IMR-90 (cell line): ENCODE measurements at regions not wholly inside any gene's neighbourhood (a gene's known extent, or its start where the extent isn't known, plus 50 kb on each side); places are given as distances from the start of the nearest gene placed in this dataset.

Experiments used
- ATAC-seq: fragments of 200-7000 bp; cut with Tn5 transposase; 2 replicates; pipeline ENCODE4 v1.9.1; 2020; ENCODE audit warnings: low read depth, mild to moderate bottlenecking, moderate library complexity
- BruUV-seq: library from RNA; stranded (reverse); fragments of 400-500 nt; replicated peaks from 2 replicates; lab custom pipeline; 2021; lab: Mats Ljungman, UMichigan
- CTCF ChIA-PET: fragments of 300-600 bp; formaldehyde crosslinking; extraction: SDS; loops from one replicate; lab custom pipeline; 2021; ENCODE audit warnings: antibody characterized with exemption; lab: Yijun Ruan, JAX
- POLR2A ChIA-PET: fragments of 300-600 bp; sonication (Branson Sonifier 250); formaldehyde crosslinking; loops from one replicate; lab custom pipeline; 2022; ENCODE audit warnings: antibody characterized with exemption; ENCODE audit not compliant: unreplicated experiment; lab: Charles Lee
- DNase-seq: peaks from one replicate; pipeline ENCODE4 v3.0.0; 2013
- H2AFZ ChIP-seq: replicated peaks from 2 replicates; pipeline ENCODE3; 2013; ENCODE audit warnings: low read length, mild to moderate bottlenecking; ENCODE audit not compliant: poor library complexity
- H2AK5ac ChIP-seq: 2 replicates; pipeline ENCODE4 v1.6.1; 2013; ENCODE audit warnings: low read depth, low read length, inconsistent platforms
- H2AK9ac ChIP-seq: replicated peaks from 2 replicates; pipeline ENCODE3; 2013; ENCODE audit warnings: mild to moderate bottlenecking, low read depth, low read length, moderate library complexity; ENCODE audit not compliant: poor library complexity
- H2BK120ac ChIP-seq: 2 replicates; pipeline ENCODE4 v1.6.1; 2013; ENCODE audit warnings: low read depth, low read length, inconsistent platforms
- H2BK15ac ChIP-seq: 3 replicates; pipeline ENCODE4 v1.6.1; 2013; ENCODE audit warnings: low read depth, low read length, inconsistent platforms
- H2BK20ac ChIP-seq: 2 replicates; pipeline ENCODE4 v1.6.1; 2013; ENCODE audit warnings: low read depth, mild to moderate bottlenecking, inconsistent platforms, low read length, moderate library complexity
- H2BK5ac ChIP-seq: 2 replicates; pipeline ENCODE4 v1.6.1; 2013; ENCODE audit warnings: mild to moderate bottlenecking, low read depth, low read length, inconsistent platforms; ENCODE audit not compliant: poor library complexity, severe bottlenecking
- H3K14ac ChIP-seq: replicated peaks from 2 replicates; pipeline ENCODE4 v1.6.1; 2013; ENCODE audit warnings: low read depth, low read length, inconsistent platforms
- H3K18ac ChIP-seq: 2 replicates; pipeline ENCODE4 v1.6.1; 2013; ENCODE audit warnings: low read depth, low read length, control low read depth
- H3K23ac ChIP-seq: 2 replicates; pipeline ENCODE4 v1.6.1; 2013; ENCODE audit warnings: low read depth, low read length, inconsistent platforms
- H3K27ac ChIP-seq: 2 replicates; pipeline ENCODE4 v1.5.1; 2013; ENCODE audit warnings: mild to moderate bottlenecking, control low read depth, low read length; ENCODE audit not compliant: insufficient read depth
- H3K27me3 ChIP-seq: 2 replicates; pipeline ENCODE4 v1.6.1; 2013; ENCODE audit warnings: low read length; ENCODE audit not compliant: control insufficient read depth, insufficient read depth
- H3K36me3 ChIP-seq: 2 replicates; pipeline ENCODE4 v1.6.1; 2013; ENCODE audit warnings: low read length, mixed read lengths; ENCODE audit not compliant: control insufficient read depth, insufficient read depth
- H3K4ac ChIP-seq: 2 replicates; pipeline ENCODE4 v1.6.1; 2013; ENCODE audit warnings: low read depth, low read length, inconsistent platforms
- H3K4me1 ChIP-seq: 2 replicates; pipeline ENCODE4 v1.6.1; 2013; ENCODE audit warnings: low read length, mixed read lengths; ENCODE audit not compliant: control insufficient read depth, insufficient read depth
- H3K4me2 ChIP-seq: 2 replicates; pipeline ENCODE4 v1.6.1; 2013; ENCODE audit warnings: low read depth, mild to moderate bottlenecking, control low read depth, low read length, moderate library complexity
- H3K4me3 ChIP-seq: 2 replicates; pipeline ENCODE4 v1.5.1; 2013; ENCODE audit warnings: low read depth, mild to moderate bottlenecking, control low read depth, low read length, moderate library complexity; ENCODE audit not compliant: insufficient read depth
- H3K56ac ChIP-seq: 2 replicates; pipeline ENCODE4 v1.6.1; 2013; ENCODE audit warnings: low read length, inconsistent platforms; ENCODE audit not compliant: insufficient read depth; ENCODE audit errors: extremely low read depth
- H3K79me1 ChIP-seq, 2 experiments: 2 replicates each; pipeline ENCODE4 v1.6.1; 2013; ENCODE audit warnings: low read length in 2 of 2, inconsistent platforms in 1 of 2, low read depth in 1 of 2
- H3K9ac ChIP-seq: 2 replicates; pipeline ENCODE4 v1.6.1; 2013; ENCODE audit warnings: low read depth, low read length, control low read depth
- H3K9me1 ChIP-seq: 2 replicates; pipeline ENCODE4 v1.6.1; 2013; ENCODE audit warnings: low read length, inconsistent platforms; ENCODE audit not compliant: insufficient read depth
- H3K9me3 ChIP-seq: 2 replicates; pipeline ENCODE4 v1.6.1; 2013; ENCODE audit warnings: low read length; ENCODE audit not compliant: control insufficient read depth, insufficient read depth
- H4K20me1 ChIP-seq: 2 replicates; pipeline ENCODE4 v1.6.1; 2013; ENCODE audit warnings: low read length, inconsistent platforms; ENCODE audit not compliant: insufficient read depth
- H4K5ac ChIP-seq: 2 replicates; pipeline ENCODE4 v1.6.1; 2013; ENCODE audit warnings: mild to moderate bottlenecking, low read depth, low read length, control low read depth
- H4K8ac ChIP-seq, 2 experiments: 2 replicates each; pipeline ENCODE4 v1.6.1; 2013; ENCODE audit warnings: low read depth in 2 of 2, low read length in 2 of 2, control low read depth in 1 of 2, inconsistent platforms in 1 of 2
- H4K91ac ChIP-seq: 2 replicates; pipeline ENCODE4 v1.6.1; 2013; ENCODE audit warnings: low read depth, low read length, inconsistent platforms; ENCODE audit not compliant: insufficient read depth
- CEBPB ChIP-seq: IDR thresholded peaks from 2 replicates; pipeline ENCODE4 v1.6.1; 2012; ENCODE audit warnings: low read depth, low read length, improper control_type of control experiment
- CTCF ChIP-seq: conservative IDR thresholded peaks from 2 replicates; pipeline ENCODE4 v1.5.1; 2012; ENCODE audit warnings: mild to moderate bottlenecking, low read depth, low read length, improper control_type of control experiment
- ELK1 ChIP-seq: fragments of 150-350 bp; IDR thresholded peaks from 2 replicates; pipeline ENCODE4 v1.6.1; 2016; ENCODE audit warnings: low read depth, mild to moderate bottlenecking, low read length, moderate library complexity, borderline replicate concordance
- WGBS, 2 experiments: methylation state at CpG; one replicate each; pipeline versions ENCODE4 v1.1.5 to v1.1.7; 2013; ENCODE audit warnings: missing lambda C conversion rate in 2 of 2; ENCODE audit not compliant: insufficient read length in 1 of 2; ENCODE audit errors: extremely low coverage in 2 of 2; 5-methylcytosine and 5-hydroxymethylcytosine counted together
- dilution Hi-C: fragments of 300-500 bp; cut with HindIII; formaldehyde crosslinking; loops from one replicate; pipeline ENCODE4 v1.14.3; 2018; ENCODE audit warnings: low sequenced_read_pairs; ENCODE audit not compliant: unreplicated experiment
- in situ Hi-C: fragments of 300-500 bp; cut with MboI; formaldehyde crosslinking; loops from 3 replicates; pipeline ENCODE4 v1.14.3; 2019; ENCODE audit warnings: low sequenced_read_pairs, inconsistent platforms, mixed read lengths
- intact Hi-C: fragments of 100-400 bp; cut with micrococcal nuclease; formaldehyde crosslinking; loops from 2 replicates; pipeline ENCODE4 v1.10.0; 2022

- Histone ChIP-seq H2BK5ac (no peak overlapping the region), H2AFZ (no peak overlapping the region), H3K27me3 (no peaks in the 10 kb centered on the region), H3K27ac (no peak overlapping the region), H3K56ac (no peak overlapping the region), H2BK15ac (no peak overlapping the region), H3K23ac (no peak overlapping the region), H3K9me3 (no peaks in the 10 kb centered on the region), H4K5ac (no peak overlapping the region), H4K8ac (no peak overlapping the region), H3K36me3 (no peaks in the 10 kb centered on the region), H3K4me2 (no peak overlapping the region), H4K91ac (no peak overlapping the region), H3K9ac (no peak overlapping the region), H3K4ac (no peak overlapping the region), H2AK9ac (no peak overlapping the region), H4K20me1 (no peaks in the 10 kb centered on the region), H3K9me1 (no peaks in the 10 kb centered on the region), H2AK5ac (no peak overlapping the region), H2BK20ac (no peak overlapping the region), H3K18ac (no peak overlapping the region), H3K4me3 (no peak overlapping the region), H3K14ac (no peak overlapping the region), H3K4me1 (no peaks in the 10 kb centered on the region), H3K79me1 (no peaks in the 10 kb centered on the region), H2BK120ac (no peak overlapping the region)
- no TSS peak for BruUV-seq
- no peak for TF ChIP-seq CEBPB
- no peak for TF ChIP-seq CTCF
- TF ChIP-seq ELK1, result no peak
- WGBS, 2 experiments, result no CpG with 5 or more reads among the region's 3 CpGs
- CTCF ChIA-PET, result no interaction called here
- intact Hi-C loops (no loop called here), in situ Hi-C loops (no loop called here), dilution Hi-C loops (no loop called here)
- DNase-seq, result no peak
- no peak for ATAC-seq
- POLR2A ChIA-PET, result no interaction called here
Measured at GRCh38 chr9:100689635-100690034, 111.8 kb downstream of the CAVIN4 start.
